RPMI7951 (cell line): ENCODE measurements at regions not wholly inside any gene's neighbourhood (a gene's known extent, or its start where the extent isn't known, plus 50 kb on each side); places are given as distances from the start of the nearest gene placed in this dataset.
"Not testable (repeated sequence)": the region's sequence is repeated elsewhere in the genome, so short reads cannot be mapped to it uniquely, and the experiment has no call there.

Source experiments
- DNase-seq: peaks from one replicate; pipeline ENCODE4 v3.0.0-alpha.2; 2012; ENCODE audit warnings: low read depth

GRCh38 chr2:134019871-134020270 lies 234.0 kb upstream of the MGAT5 start:
- no peak for DNase-seq

GRCh38 chr2:134020608-134021007 lies 233.3 kb upstream of the MGAT5 start:
- DNase-seq = peak; percentile 10

GRCh38 chr2:134021830-134022524 lies 231.9 kb upstream of the MGAT5 start:
- DNase-seq = no peak

GRCh38 chr2:134023854-134024253 lies 230.0 kb upstream of the MGAT5 start:
- DNase-seq = no peak

- no peak for DNase-seq
These were observed 225.9 kb upstream of the MGAT5 start for GRCh38 chr2:134027980-134028379.

GRCh38 chr2:134029418-134029817 lies 224.5 kb upstream of the MGAT5 start:
- no peak for DNase-seq

GRCh38 chr2:134031539-134031938 lies 222.3 kb upstream of the MGAT5 start:
- DNase-seq = no peak

GRCh38 chr2:134035605-134036370 lies 218.1 kb upstream of the MGAT5 start:
- no peak for DNase-seq

- DNase-seq = no peak
These were observed 213.8 kb upstream of the MGAT5 start for GRCh38 chr2:134039912-134040581.

- not testable (repeated sequence) for DNase-seq
These were observed 213.2 kb upstream of the MGAT5 start for GRCh38 chr2:134040626-134041172.

GRCh38 chr2:134041877-134042276 lies 212.0 kb upstream of the MGAT5 start:
- DNase-seq = no peak

GRCh38 chr2:134043028-134043427 lies 210.8 kb upstream of the MGAT5 start:
- not testable (repeated sequence) for DNase-seq

GRCh38 chr2:134052173-134052572 lies 201.7 kb upstream of the MGAT5 start:
- DNase-seq = no peak

GRCh38 chr2:134056173-134056572 lies 197.7 kb upstream of the MGAT5 start:
- DNase-seq = no peak

- not testable (repeated sequence) for DNase-seq
These were observed 192.8 kb upstream of the MGAT5 start for GRCh38 chr2:134061066-134061465.

- DNase-seq = not testable (repeated sequence)
These were observed 191.6 kb upstream of the MGAT5 start for GRCh38 chr2:134062235-134062634.

- DNase-seq = not testable (repeated sequence)
These were observed 190.0 kb upstream of the MGAT5 start for GRCh38 chr2:134063916-134064315.

GRCh38 chr2:134070281-134070741 lies 183.6 kb upstream of the MGAT5 start:
- DNase-seq = peak; percentile 76

GRCh38 chr2:134072341-134072740 lies 181.5 kb upstream of the MGAT5 start:
- no peak for DNase-seq

GRCh38 chr2:134073023-134073422 lies 180.8 kb upstream of the MGAT5 start:
- no peak for DNase-seq

GRCh38 chr2:134074619-134075018 lies 179.3 kb upstream of the MGAT5 start:
- DNase-seq = peak; percentile 41

- DNase-seq = no peak
These were observed 178.7 kb upstream of the MGAT5 start for GRCh38 chr2:134075204-134075603.
